HG03571 (cell line): ENCODE measurements at regions not wholly inside any gene's neighbourhood (a gene's known extent, or its start where the extent isn't known, plus 50 kb on each side); places are given as distances from the start of the nearest gene placed in this dataset.
"Not testable (repeated sequence)": the region's sequence is repeated elsewhere in the genome, so short reads cannot be mapped to it uniquely, and the experiment has no call there.

ENCODE experiments used
- ATAC-seq: cut with Tn5 transposase; IDR thresholded peaks from one replicate; pipeline ENCODE4 v1.9.1; 2021; ENCODE audit not compliant: unreplicated experiment

DNA sequence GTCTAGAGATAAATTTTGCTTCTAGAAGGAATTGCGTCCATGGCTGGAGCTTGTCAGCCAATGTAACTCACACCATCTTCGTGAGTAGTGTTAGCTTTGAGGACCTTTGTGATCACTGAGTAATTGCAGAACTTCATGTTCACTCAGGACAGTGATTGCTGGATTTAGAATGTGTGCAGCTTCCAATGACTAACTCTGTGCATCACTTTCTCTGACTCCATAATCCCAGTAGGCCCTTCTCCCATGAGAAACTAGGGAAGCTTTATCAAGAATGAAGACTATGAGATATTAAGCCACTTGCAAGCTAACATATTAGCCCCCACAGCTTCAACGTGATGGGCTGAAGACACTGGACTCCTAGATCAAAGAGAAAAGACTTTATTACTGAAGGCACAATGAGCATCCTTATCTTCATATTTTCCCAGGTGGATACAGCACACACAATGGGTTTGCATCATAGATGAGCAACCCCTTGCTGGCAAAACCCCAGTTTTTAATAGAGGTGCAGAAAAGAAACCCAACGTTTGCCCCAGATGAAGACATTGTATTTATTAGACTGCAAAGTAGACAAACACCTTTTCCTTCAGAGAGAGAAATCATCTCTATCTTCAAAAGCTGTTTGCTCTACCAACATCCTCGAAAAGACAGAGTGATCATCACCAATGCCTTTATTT lies 561.0 kb downstream of the LTN1 start:
- no peak for ATAC-seq

DNA sequence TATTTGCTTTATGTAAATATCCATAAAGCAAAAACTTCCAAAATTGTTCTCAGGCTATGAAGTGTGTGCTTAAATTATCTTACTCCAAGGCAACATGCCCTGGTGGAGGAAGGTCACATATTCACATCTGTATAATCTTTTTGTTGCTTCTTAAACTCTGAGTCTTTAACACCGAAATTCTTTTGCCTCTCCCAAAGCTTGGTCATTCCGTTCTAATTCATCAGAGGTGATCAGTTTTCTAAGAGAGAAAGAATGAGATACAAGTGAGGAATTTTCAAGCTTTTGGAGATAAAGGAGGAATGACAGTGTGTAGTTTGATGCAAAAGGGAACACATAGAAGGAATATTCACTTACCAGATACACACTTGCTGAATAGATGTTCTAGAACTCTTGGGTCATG lies 561.7 kb downstream of the LTN1 start:
- no peak for ATAC-seq

DNA sequence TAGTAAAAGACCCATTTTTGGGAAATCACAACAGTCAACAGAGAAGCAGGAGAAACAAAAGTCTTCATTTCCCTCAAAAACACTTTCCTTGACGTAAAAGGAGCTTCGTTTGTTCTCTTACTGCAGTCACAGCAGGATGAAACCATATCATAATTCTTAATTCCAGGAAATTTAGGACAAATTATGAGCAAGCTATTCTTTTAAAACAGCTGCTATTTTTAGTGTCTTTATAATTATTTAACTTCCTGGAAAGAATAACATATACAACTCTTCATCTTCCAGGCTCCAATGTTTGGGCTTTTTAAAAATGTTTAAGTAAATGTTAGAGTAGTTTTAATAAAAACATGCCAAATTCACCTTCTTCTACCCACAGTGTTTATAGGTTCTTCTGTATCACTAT lies 563.5 kb downstream of the LTN1 start:
- no peak for ATAC-seq

DNA sequence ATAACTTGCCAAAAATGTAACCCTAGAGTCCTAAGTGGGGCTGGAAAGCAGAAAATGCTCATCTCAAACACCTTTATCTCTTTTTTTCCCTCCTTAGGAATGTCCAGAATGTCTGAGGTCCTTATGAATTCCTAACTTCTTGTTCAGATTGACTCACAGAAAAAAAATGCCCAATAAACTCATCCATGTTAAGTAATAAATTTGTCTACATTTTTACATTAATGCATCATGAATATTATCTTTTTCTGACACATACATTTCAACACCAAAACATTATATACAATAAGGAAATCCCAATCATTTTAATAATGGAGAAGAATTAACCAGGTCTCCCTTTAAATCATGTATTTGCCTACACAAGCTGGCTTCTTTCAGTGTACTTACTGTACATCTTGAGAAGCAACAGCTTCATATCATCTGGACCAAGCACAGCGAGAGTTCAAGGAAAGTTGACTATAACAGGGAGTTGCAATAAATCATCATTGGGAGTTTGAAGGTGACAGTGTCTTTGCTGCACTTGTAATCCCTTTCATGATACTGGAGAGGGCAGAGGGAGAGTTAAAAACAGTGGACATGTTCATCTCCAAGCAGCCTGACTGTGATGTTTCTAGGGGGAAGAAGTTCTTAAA lies 565.2 kb downstream of the LTN1 start:
- no peak for ATAC-seq

DNA sequence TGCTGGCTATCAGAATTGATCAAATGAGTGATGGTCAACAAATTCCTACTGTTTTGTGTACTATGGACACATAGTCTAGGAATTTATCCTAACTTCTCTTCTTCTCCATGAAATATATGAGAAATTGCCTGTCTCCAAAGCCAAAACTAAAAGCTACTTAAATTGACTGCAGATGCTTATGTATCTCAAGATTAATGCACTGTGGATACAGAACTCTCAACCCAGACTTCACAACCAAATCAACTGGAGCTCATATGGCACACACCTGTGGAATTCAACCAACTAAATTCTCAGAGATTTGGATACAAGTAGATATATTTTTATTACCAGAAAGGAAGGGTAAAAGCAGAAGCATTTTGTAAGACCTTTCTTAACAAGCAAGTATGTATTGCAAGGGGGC lies 566.1 kb downstream of the LTN1 start:
- ATAC-seq, result no peak

DNA sequence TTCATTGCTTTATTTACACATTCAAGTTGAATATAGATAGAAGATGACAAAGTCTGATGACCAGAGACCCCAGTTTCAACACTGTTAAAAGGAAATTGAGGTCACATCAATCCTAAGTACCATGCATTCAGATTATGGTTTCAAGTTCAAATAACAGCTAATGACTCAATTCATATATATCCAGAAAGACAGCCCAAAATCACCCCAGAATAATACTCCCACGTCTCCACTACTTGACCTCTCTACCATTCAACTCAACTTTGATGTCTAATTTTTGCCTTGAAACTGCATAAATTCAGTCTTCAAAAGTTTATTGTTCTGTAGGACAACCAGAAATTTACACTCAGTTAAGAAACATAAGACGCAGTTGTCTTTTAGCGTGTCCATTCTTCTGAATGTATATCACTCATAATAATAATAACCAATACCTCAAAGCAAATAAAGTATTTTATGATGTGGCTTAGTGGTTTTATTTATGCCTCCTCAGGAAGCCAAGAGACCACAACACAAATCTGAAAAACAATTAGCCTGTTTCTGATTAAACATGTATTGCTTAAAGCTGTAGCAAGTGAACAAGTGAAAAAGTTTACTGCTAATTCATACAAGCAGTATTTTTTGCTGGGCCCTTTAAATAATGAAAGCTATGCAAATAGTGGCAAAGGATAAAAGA lies 569.0 kb downstream of the LTN1 start:
- ATAC-seq, result no peak

DNA sequence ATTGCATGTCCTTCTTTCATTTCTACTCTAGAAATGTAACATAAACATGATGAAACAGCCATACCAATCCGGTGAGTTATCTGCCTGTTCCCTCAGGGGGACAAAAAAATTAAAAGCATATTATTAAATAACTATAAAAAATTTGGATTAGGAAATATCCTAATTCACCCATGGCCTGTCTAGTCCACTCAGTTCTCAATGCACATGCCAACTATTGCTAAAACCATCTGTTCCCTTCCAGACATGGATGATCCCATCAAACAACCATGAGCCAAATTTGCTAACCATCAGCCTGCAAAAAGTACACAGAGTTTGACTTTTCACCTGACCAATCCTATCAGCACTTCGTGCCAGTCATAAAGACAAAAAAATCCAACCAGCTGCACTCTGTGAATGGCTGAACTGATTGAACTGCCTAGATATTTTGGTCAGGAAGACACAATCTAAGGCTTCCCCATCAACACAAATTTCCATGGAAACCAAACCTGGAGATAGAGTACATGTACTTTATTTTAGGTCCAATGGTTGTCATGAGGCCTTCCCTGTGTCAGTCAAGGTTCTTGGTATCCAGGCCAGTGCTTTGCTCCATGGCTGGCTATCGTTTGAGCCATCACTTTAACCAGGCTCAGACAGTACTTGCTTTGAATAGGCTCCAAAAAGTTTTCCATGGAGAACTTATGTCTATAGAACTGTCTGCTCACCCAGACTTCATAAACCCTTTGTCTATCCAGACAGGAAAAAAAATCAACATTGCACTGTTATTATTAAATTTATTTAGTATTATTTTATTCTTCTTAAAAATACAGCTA lies 570.8 kb downstream of the LTN1 start:
- no peak for ATAC-seq

DNA sequence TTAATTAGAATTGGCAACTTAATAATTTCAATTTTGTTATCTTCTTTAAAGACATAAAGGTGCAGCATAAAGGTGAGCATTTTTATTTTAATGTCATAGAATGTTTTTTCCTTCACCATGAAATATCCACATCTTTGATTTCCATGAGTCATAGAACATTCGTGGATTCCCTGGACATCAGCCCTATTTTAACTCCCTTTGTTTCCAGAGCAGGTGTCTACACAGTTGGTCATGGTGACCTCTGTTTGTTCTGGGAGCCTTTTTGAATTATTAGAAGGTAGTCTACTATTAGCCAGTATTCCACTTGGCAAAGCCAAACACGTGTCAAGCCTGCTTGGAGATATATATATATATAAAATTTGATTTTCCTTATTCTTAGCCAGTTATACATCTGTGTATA lies 572.9 kb downstream of the LTN1 start:
- no peak for ATAC-seq

DNA sequence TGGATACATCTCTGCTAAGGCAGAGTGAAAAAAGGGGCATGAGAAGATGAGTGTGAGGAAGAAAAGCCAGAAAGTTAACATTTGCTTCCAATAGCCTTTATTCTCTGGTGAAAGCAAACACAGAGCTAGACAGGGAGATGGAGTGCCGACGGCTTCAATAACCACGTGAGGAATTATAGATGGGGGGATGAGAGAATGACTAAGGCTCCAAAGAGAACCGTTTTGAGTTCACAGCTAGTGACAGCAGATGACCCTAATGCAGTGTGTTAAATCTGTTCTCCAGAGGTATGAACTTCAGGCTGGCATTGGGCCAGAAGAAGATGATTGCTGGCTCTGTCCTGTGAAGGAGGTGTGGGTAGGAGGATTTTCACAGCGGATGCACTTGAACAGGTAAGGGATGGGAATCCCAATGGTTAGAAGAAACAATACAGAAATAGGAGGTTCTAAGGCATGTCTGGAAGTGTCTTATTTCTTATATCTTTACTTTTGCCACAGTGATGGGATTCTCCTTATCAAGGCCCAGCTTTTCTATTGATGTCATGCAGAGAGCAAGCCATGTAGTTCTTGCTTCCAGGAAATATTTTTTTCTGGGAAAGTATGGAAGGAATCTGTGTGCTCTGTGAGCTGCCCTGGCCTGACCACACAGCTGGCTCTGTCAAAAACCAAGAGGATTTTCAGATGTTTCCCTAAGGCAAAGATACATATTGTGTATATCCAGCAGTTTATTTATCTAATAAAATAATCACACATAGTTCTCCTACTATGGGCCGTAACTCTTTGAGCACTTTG lies 573.8 kb downstream of the LTN1 start:
- no peak for ATAC-seq

DNA sequence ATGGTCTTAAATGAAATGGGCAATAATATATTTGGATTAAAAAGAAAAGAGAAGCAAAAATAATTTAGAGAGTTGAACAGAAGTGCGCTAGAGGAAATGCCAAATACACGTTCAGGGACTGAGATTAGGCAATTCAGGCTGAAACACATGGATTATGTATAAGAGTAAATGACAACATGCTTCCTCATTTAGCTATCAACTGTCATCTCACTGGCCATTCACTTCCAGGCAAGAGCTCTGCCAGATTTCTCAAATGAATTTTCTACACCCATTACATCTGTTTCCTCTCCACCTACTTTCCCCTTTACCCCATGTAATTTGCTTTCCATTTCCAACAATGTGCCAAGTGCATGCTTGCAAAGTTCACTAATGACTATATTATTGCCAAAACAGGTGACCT lies 582.4 kb downstream of the LTN1 start:
- ATAC-seq, result no peak

DNA sequence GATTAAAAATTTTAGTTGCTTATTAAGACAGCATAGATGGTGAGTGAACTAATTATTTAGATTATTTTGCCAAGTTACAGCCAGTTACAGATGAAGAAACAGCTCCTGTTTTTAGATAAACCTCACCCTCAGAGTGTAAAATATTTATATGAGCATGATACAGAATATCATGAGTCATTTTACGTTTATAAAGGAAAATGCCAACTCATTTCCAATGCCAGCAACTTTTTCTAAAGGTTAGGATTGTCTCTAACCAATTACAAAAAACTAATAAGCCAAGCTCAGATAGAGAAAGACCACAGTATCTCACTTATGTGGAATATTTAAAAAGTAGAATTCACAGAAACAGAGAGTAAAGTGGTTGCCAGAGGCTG lies 590.1 kb downstream of the LTN1 start:
- ATAC-seq, result no peak

DNA sequence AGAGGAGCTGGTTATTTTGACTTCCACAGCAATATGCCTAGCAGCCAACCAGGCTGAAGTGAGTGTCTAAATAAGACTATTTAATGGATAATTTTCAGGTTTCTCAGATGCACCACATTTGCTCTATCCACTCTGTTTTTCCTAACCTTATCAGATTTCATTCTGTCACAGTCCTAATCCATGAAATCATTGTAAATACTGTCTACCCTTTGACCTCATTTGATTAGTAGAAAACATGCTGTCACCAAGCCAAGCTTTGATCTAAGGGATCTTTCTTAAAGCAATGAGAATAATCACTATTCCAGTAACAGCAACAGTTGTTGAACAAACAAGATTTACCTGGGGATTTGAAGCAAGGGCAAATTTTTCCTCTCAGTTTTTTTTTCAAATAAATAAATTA lies 595.6 kb downstream of the LTN1 start:
- ATAC-seq, result no peak

DNA sequence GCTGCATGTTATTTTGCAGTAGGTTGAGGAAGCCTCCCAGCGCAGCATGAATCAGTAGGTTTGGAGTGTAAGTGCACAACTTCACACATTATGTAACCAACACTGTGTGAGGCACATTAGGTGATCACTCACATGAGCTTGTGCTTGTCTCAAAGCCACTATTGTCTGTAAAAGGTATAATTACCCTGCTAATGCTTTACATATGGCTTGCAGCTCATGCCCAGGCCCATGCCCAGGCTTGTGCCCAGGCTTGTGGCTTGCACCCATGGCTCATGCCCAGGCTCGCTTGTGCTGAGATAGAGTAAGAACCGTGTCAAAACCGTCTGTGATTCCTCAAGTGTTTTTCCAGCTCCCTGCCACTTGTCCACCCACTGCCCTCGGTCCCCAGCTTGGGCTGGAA lies 596.3 kb downstream of the LTN1 start:
- no peak for ATAC-seq

DNA sequence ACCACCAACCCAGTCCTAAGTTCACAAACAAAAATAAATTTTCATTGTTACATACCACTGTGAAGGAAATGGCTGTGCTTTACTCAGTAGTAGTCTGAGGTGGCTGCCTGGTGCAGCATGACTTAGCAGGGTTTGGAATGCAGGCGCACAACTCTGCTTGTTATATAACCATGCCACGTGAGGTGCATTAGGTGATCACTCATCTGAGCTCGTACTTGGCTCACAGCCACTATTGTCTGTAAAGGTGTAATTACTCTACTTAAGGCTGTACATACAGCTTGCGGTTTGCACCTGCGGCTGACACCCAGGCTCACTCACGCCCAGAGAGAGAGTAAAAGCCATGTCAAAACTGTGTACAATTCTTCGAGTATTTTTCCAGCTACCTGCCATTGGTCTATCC lies 599.4 kb downstream of the LTN1 start:
- ATAC-seq, result no peak

DNA sequence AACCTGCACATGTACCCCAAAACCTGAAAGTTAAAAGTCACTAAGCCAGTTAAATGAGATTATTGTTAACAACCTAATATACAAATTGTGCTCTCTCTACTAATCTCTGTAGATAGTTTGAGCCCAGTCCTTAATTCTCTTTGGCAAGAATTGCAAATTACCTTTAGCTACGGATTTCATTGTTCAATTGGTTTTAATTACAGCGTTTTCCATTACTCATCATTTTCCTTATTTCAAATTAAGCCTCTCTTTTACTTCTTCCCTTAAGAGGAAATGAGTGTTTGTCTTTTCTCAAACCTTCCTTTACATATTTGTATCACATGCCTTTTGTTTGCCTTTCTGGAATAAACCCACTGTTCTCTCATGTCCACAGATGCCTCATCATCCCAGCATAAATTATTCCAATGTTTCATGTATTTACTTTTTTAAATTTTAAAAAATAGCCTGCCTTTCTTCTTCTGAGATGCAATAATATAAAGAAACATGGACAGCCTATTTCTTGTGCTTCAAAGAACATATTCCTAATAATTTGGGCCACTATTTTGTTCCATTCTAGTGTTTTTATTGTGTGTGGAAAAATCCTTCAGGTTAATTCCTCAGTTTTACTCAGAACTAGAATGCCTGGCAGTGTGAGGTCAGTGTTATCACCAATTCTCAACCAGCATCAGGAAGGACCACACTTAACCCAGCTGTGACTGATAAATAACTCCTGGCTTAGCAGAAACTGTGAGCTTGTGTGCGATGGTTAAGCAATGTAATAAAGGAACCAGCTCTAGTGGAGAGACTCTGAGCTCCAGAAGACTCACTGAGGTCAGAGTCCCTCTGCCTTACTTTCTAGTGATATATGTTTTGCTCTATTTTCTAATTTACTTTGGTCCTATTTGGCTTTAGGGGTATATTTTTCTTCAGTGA lies 600.5 kb downstream of the LTN1 start:
- no peak for ATAC-seq

DNA sequence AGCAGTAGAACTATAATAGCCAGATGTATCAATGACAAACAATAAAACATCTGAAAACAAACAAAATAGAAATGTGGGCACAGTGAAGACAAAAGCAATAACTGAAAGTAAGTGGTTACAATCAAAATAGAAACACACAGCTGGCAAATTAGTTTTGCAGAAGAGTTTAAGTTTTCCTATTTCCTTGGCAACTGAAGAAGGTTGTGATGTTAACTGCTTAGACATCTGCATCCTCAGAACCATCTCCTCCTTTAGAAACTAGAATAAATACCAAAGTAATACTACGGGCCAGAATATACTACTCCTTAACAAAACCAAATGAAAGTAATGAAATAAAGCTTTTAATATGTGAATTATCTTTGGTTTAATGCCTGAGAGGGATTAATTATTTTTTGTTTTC lies 605.5 kb downstream of the LTN1 start:
- no peak for ATAC-seq

DNA sequence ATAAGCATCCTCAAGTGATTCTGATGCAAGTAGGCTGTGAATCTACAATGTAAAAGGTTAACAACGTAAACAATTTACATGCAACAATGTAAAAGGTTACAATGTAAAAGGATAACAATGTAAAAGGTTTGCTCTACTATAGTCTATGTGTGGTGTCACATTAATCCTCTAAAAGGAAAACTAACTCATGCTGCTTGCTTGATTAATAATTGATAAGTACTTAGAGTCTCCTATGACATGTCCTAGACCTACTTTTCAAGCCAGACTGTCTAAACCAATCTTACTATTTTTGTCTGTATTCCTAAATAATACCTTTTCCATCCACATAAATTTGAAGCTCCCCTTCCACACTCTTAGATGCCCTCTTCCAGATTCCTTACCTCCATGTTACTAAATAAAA lies 606.8 kb downstream of the LTN1 start:
- ATAC-seq, result no peak

DNA sequence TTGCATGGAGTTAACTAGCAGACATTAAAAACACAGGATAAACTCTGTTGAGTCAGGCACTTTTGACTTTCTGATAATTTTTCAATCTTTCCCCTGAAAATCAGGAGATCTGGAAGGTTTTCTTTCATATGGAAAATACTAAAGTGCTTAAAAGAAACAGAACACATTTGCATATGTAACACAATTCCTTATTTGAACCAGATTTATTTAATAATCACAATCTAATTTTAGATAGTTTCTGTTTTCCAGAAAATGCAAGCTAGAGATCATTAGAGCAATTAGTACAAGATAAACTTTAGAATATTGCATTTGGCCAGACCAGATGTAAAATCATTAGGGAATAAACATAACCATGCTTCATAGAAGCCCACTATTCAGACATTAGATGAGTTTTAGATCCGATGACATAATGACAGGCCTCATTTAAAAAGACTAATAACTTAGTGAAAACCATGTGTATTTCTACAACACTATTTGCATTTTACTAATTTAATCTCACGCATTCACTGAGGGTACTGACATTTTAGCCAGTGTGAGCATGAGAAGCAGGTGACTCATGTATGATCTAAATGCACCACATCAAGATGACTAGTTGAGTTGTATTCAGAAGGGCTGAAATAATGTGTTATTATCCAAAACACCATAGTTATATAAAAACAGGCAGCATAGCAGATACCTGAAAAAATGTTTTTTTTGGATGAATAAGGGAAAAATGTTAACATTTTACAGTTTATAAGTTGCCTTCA lies 611.5 kb downstream of the LTN1 start:
- ATAC-seq, result not testable (repeated sequence)

DNA sequence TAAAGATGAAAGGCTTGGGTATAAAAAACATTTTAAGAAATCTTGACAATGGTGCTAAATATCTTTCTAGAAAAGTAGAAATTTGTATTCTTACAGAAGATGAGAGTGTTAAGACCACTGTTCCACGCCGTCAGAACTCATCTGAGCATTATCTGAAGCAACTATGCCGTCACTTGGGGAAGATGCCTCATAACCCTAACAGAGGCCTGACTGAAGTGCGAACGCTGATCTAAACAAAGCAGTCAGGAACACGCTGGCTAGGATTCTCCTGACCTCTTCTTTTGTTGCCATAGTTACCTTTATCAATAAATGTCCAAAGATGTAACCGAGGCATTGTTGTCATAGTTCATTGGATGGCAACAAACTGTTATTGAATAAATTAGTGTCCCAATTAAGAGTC lies 612.4 kb downstream of the LTN1 start:
- no peak for ATAC-seq
